ENCODE measurements at regions not wholly inside any gene's neighbourhood (a gene's known extent, or its start where the extent isn't known, plus 50 kb on each side); places are given as distances from the start of the nearest gene placed in this dataset.
"Not testable (repeated sequence)": the region's sequence is repeated elsewhere in the genome, so short reads cannot be mapped to it uniquely, and the experiment has no call there.

GRCh38 chr6:48691420-48691819 lies 580.4 kb upstream of the PTCHD4 start:
- no peak overlapping the region for H3K9ac ChIP-seq (ENCODE audit: low read depth, low read length)
- no peaks in the 10 kb centered on the region for H3K36me3 ChIP-seq (ENCODE audit: control insufficient read depth, insufficient read depth, low read length)
- no peaks in the 10 kb centered on the region for H3K27me3 ChIP-seq (ENCODE audit: control insufficient read depth, insufficient read depth, low read length)
- H3K4me3 ChIP-seq (ENCODE audit: low read depth, low read length), result no peak overlapping the region
- H3K9me3 ChIP-seq (ENCODE audit: control insufficient read depth, insufficient read depth, low read length), result 0 out of 2 replicates have a peak, but pooled peaks cover 3% of the 10 kb centered on the region
- H3K27ac ChIP-seq (ENCODE audit: low read depth, low read length), result no peak overlapping the region
- no peaks in the 10 kb centered on the region for H3K4me1 ChIP-seq (ENCODE audit: control insufficient read depth, insufficient read depth, low read length)

GRCh38 chr6:48689498-48689897 lies 578.5 kb upstream of the PTCHD4 start:
- Histone ChIP-seq H3K36me3 (ENCODE audit: control insufficient read depth, insufficient read depth, low read length) (no peaks in the 10 kb centered on the region), H3K27ac (ENCODE audit: low read depth, low read length) (no peak overlapping the region), H3K9ac (ENCODE audit: low read depth, low read length) (no peak overlapping the region), H3K9me3 (ENCODE audit: control insufficient read depth, insufficient read depth, low read length) (0 out of 2 replicates have a peak, but pooled peaks cover 3% of the 10 kb centered on the region), H3K4me3 (ENCODE audit: low read depth, low read length) (no peak overlapping the region), H3K4me1 (ENCODE audit: control insufficient read depth, insufficient read depth, low read length) (no peaks in the 10 kb centered on the region), H3K27me3 (ENCODE audit: control insufficient read depth, insufficient read depth, low read length) (no peaks in the 10 kb centered on the region)

DNA sequence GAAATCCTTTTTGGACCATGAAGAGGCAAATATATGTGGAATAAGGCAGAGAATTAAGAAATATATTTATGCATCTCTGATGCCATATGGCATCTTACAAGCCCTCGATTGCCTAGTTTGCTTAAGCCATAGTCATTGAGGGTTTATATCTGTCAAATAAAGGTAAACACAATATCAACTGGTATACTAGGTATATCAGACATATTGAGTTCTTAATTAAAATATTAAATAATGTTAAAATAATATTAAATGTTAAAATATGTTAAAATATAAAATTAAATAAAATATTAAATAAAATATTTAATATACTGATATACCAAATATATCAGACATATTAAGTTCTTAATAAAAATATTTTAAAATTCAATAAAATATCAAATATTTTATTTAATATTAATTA lies 567.4 kb upstream of the PTCHD4 start:
- Histone ChIP-seq H3K9me3 (ENCODE audit: control insufficient read depth, insufficient read depth, low read length) (no peaks in the 10 kb centered on the region), H3K36me3 (ENCODE audit: control insufficient read depth, insufficient read depth, low read length) (no peaks in the 10 kb centered on the region), H3K9ac (ENCODE audit: low read depth, low read length) (no peak overlapping the region), H3K27ac (ENCODE audit: low read depth, low read length) (no peak overlapping the region), H3K27me3 (ENCODE audit: control insufficient read depth, insufficient read depth, low read length) (no peaks in the 10 kb centered on the region), H3K4me1 (ENCODE audit: control insufficient read depth, insufficient read depth, low read length) (no peaks in the 10 kb centered on the region), H3K4me3 (ENCODE audit: low read depth, low read length) (no peak overlapping the region)

GRCh38 chr6:48671505-48671904 lies 560.5 kb upstream of the PTCHD4 start:
- no peaks in the 10 kb centered on the region for H3K27me3 ChIP-seq (ENCODE audit: control insufficient read depth, insufficient read depth, low read length)
- no peak overlapping the region for H3K4me3 ChIP-seq (ENCODE audit: low read depth, low read length)
- H3K9ac ChIP-seq (ENCODE audit: low read depth, low read length), result no peak overlapping the region
- no peaks in the 10 kb centered on the region for H3K4me1 ChIP-seq (ENCODE audit: control insufficient read depth, insufficient read depth, low read length)
- peaks cover 11% of the 10 kb centered on the region for H3K9me3 ChIP-seq (ENCODE audit: control insufficient read depth, insufficient read depth, low read length)
- H3K27ac ChIP-seq (ENCODE audit: low read depth, low read length), result no peak overlapping the region
- no peaks in the 10 kb centered on the region for H3K36me3 ChIP-seq (ENCODE audit: control insufficient read depth, insufficient read depth, low read length)

- Histone ChIP-seq H3K27ac (ENCODE audit: low read depth, low read length) (no peak overlapping the region), H3K9me3 (ENCODE audit: control insufficient read depth, insufficient read depth, low read length) (peaks cover 11% of the 10 kb centered on the region), H3K4me3 (ENCODE audit: low read depth, low read length) (no peak overlapping the region), H3K4me1 (ENCODE audit: control insufficient read depth, insufficient read depth, low read length) (no peaks in the 10 kb centered on the region), H3K9ac (ENCODE audit: low read depth, low read length) (no peak overlapping the region), H3K36me3 (ENCODE audit: control insufficient read depth, insufficient read depth, low read length) (no peaks in the 10 kb centered on the region), H3K27me3 (ENCODE audit: control insufficient read depth, insufficient read depth, low read length) (no peaks in the 10 kb centered on the region)
These were observed 559.5 kb upstream of the PTCHD4 start for GRCh38 chr6:48670546-48670945.

DNA sequence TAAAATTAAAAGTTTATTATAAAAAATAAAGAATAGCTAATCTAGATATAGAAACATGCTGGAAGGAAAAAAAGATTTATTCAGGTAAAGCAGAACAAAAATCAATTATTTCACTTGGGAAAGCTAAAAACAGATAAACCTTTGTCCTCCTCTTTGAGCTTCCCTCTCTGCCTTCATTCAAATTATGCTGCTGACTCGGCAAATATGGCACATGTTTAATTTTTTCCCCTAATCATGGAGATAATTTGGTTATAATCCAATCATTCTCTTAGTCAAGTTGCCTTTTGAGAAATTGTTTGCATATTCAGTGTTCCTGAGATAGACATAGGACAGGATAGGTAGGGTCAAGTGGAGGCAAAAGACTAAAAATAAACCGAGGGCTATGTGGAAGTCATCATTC lies 556.8 kb upstream of the PTCHD4 start:
- Histone ChIP-seq H3K27ac (ENCODE audit: low read depth, low read length) (no peak overlapping the region), H3K4me3 (ENCODE audit: low read depth, low read length) (no peak overlapping the region), H3K9ac (ENCODE audit: low read depth, low read length) (no peak overlapping the region), H3K36me3 (ENCODE audit: control insufficient read depth, insufficient read depth, low read length) (no peaks in the 10 kb centered on the region), H3K9me3 (ENCODE audit: control insufficient read depth, insufficient read depth, low read length) (peaks cover 11% of the 10 kb centered on the region), H3K27me3 (ENCODE audit: control insufficient read depth, insufficient read depth, low read length) (no peaks in the 10 kb centered on the region), H3K4me1 (ENCODE audit: control insufficient read depth, insufficient read depth, low read length) (no peaks in the 10 kb centered on the region)

DNA sequence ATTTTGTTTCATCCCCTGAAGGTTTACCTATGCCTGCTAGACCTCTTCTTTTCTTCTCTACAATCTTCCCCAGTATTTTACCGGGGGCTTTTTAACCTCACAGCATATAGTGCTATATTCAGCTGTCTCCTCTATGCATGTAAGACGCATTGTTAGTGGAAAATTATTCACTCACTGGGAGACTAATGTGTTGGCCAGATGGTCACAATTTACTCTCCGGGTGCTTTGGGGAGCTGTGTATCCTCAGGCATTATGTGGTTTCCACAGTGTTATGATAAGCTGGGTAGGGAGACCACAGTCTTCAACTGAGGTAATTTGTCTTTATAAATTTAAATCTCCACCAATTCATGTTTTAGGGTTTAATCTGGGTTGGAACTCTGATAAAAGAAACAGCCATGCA lies 553.8 kb upstream of the PTCHD4 start:
- Histone ChIP-seq H3K4me1 (ENCODE audit: control insufficient read depth, insufficient read depth, low read length) (no peaks in the 10 kb centered on the region), H3K27ac (ENCODE audit: low read depth, low read length) (no peak overlapping the region), H3K36me3 (ENCODE audit: control insufficient read depth, insufficient read depth, low read length) (no peaks in the 10 kb centered on the region), H3K9ac (ENCODE audit: low read depth, low read length) (no peak overlapping the region), H3K27me3 (ENCODE audit: control insufficient read depth, insufficient read depth, low read length) (no peaks in the 10 kb centered on the region), H3K4me3 (ENCODE audit: low read depth, low read length) (no peak overlapping the region), H3K9me3 (ENCODE audit: control insufficient read depth, insufficient read depth, low read length) (no peaks in the 10 kb centered on the region)

- Histone ChIP-seq H3K36me3 (ENCODE audit: control insufficient read depth, insufficient read depth, low read length) (no peaks in the 10 kb centered on the region), H3K9ac (ENCODE audit: low read depth, low read length) (no peak overlapping the region), H3K27ac (ENCODE audit: low read depth, low read length) (no peak overlapping the region), H3K4me3 (ENCODE audit: low read depth, low read length) (no peak overlapping the region), H3K9me3 (ENCODE audit: control insufficient read depth, insufficient read depth, low read length) (no peaks in the 10 kb centered on the region), H3K4me1 (ENCODE audit: control insufficient read depth, insufficient read depth, low read length) (no peaks in the 10 kb centered on the region), H3K27me3 (ENCODE audit: control insufficient read depth, insufficient read depth, low read length) (no peaks in the 10 kb centered on the region)
These were observed 547.9 kb upstream of the PTCHD4 start for GRCh38 chr6:48658915-48659314.

- H3K27ac ChIP-seq (ENCODE audit: low read depth, low read length), result no peak overlapping the region
- no peak overlapping the region for H3K9ac ChIP-seq (ENCODE audit: low read depth, low read length)
These were observed 530.5 kb upstream of the PTCHD4 start for GRCh38 chr6:48641544-48641943.

GRCh38 chr6:48638796-48639195 lies 527.8 kb upstream of the PTCHD4 start:
- not testable (repeated sequence) for H3K4me1 ChIP-seq (ENCODE audit: control insufficient read depth, insufficient read depth, low read length); H3K36me3 ChIP-seq (ENCODE audit: control insufficient read depth, insufficient read depth, low read length); H3K4me3 ChIP-seq (ENCODE audit: low read depth, low read length); H3K9ac ChIP-seq (ENCODE audit: low read depth, low read length); H3K27me3 ChIP-seq (ENCODE audit: control insufficient read depth, insufficient read depth, low read length); H3K9me3 ChIP-seq (ENCODE audit: control insufficient read depth, insufficient read depth, low read length); H3K27ac ChIP-seq (ENCODE audit: low read depth, low read length)

More at GRCh38 chr6:48641544-48641943, 530.5 kb upstream of the PTCHD4 start:
- H3K4me3 ChIP-seq (ENCODE audit: low read depth, low read length), result no peak overlapping the region
- no peaks in the 10 kb centered on the region for H3K4me1 ChIP-seq (ENCODE audit: control insufficient read depth, insufficient read depth, low read length)
- H3K36me3 ChIP-seq (ENCODE audit: control insufficient read depth, insufficient read depth, low read length), result no peaks in the 10 kb centered on the region
- H3K9me3 ChIP-seq (ENCODE audit: control insufficient read depth, insufficient read depth, low read length), result peaks cover 9% of the 10 kb centered on the region; the same call in 1 of the 2 replicates
- no peaks in the 10 kb centered on the region for H3K27me3 ChIP-seq (ENCODE audit: control insufficient read depth, insufficient read depth, low read length)

- Histone ChIP-seq H3K9ac (ENCODE audit: low read depth, low read length) (no peak overlapping the region), H3K36me3 (ENCODE audit: control insufficient read depth, insufficient read depth, low read length) (no peaks in the 10 kb centered on the region), H3K27ac (ENCODE audit: low read depth, low read length) (no peak overlapping the region), H3K27me3 (ENCODE audit: control insufficient read depth, insufficient read depth, low read length) (no peaks in the 10 kb centered on the region), H3K4me3 (ENCODE audit: low read depth, low read length) (no peak overlapping the region), H3K9me3 (ENCODE audit: control insufficient read depth, insufficient read depth, low read length) (no peaks in the 10 kb centered on the region), H3K4me1 (ENCODE audit: control insufficient read depth, insufficient read depth, low read length) (peaks cover 6% of the 10 kb centered on the region; the same call in 1 of the 2 replicates)
These were observed 519.5 kb upstream of the PTCHD4 start for GRCh38 chr6:48630511-48630910.

- Histone ChIP-seq H3K36me3 (ENCODE audit: control insufficient read depth, insufficient read depth, low read length) (no peaks in the 10 kb centered on the region), H3K9ac (ENCODE audit: low read depth, low read length) (no peak overlapping the region), H3K27me3 (ENCODE audit: control insufficient read depth, insufficient read depth, low read length) (no peaks in the 10 kb centered on the region), H3K27ac (ENCODE audit: low read depth, low read length) (no peak overlapping the region), H3K4me3 (ENCODE audit: low read depth, low read length) (no peak overlapping the region), H3K9me3 (ENCODE audit: control insufficient read depth, insufficient read depth, low read length) (no peaks in the 10 kb centered on the region), H3K4me1 (ENCODE audit: control insufficient read depth, insufficient read depth, low read length) (peaks cover 17% of the 10 kb centered on the region; the same call in 1 of the 2 replicates)
These were observed 517.3 kb upstream of the PTCHD4 start for GRCh38 chr6:48628316-48628715.

All from HUES48 (cell line).